Stomach smooth muscle (tissue), 2 donors: ENCODE measurements at regions not wholly inside any gene's neighbourhood (a gene's known extent, or its start where the extent isn't known, plus 50 kb on each side); places are given as distances from the start of the nearest gene placed in this dataset.

ENCODE experiments used
- H3K27ac ChIP-seq: one replicate; pipeline ENCODE4 v1.7.0; 2013; ENCODE audit warnings: mild to moderate bottlenecking, low read length, inconsistent platforms
- H3K27me3 ChIP-seq, 2 donors: one replicate each; pipeline ENCODE4 v1.7.0; 2013; ENCODE audit warnings: low read length in 2 of 2; ENCODE audit not compliant: insufficient read depth in 2 of 2, control insufficient read depth in 1 of 2
- H3K36me3 ChIP-seq, 2 donors: one replicate each; pipeline ENCODE4 v1.7.0; 2013; ENCODE audit warnings: low read length in 2 of 2; ENCODE audit not compliant: control insufficient read depth in 2 of 2, insufficient read depth in 2 of 2
- H3K4me1 ChIP-seq: one replicate; pipeline ENCODE4 v1.7.0; 2013; ENCODE audit warnings: low read length; ENCODE audit not compliant: control insufficient read depth, insufficient read depth
- H3K4me3 ChIP-seq, 2 donors: one replicate each; pipeline ENCODE4 v1.7.0; 2013; ENCODE audit warnings: low read length in 2 of 2
- H3K9ac ChIP-seq, 2 donors: one replicate each; pipeline ENCODE4 v1.7.0; 2013; ENCODE audit warnings: low read length in 2 of 2, mild to moderate bottlenecking in 1 of 2
- H3K9me3 ChIP-seq, 2 donors: one replicate each; pipeline ENCODE4 v1.7.0; 2013; ENCODE audit warnings: low read length in 2 of 2; ENCODE audit not compliant: control insufficient read depth in 2 of 2
- donor health status: healthy.
- donor health status: Pancreatic carcinoma.

DNA sequence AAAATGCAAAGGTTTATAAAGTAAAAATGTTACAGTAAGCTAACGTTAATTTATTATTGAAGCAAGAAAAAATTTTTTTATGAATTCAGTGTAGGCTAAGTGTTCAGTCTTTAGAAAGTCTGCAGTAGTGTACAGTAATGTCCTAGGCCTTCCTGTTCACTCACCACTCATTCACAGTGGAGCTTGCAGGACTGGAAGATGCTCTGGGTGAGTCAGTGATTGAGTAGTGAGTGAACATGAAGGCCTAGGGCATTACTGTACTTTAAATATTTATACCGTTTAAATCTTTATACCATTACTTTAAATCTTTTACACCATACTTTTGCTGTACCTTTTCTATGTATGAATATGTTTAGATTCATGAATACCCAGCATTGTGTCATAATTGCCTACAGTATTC is 120.3 kb upstream of the SLC38A4 start:
- no peaks in the 10 kb centered on the region for H3K27me3 ChIP-seq
- H3K4me1 ChIP-seq: no peaks in the 10 kb centered on the region
- H3K9ac ChIP-seq: no peak overlapping the region
- H3K36me3 ChIP-seq: no peaks in the 10 kb centered on the region
- no peaks in the 10 kb centered on the region for H3K9me3 ChIP-seq
- H3K4me3 ChIP-seq: no peak overlapping the region
- no peak overlapping the region for H3K27ac ChIP-seq

DNA sequence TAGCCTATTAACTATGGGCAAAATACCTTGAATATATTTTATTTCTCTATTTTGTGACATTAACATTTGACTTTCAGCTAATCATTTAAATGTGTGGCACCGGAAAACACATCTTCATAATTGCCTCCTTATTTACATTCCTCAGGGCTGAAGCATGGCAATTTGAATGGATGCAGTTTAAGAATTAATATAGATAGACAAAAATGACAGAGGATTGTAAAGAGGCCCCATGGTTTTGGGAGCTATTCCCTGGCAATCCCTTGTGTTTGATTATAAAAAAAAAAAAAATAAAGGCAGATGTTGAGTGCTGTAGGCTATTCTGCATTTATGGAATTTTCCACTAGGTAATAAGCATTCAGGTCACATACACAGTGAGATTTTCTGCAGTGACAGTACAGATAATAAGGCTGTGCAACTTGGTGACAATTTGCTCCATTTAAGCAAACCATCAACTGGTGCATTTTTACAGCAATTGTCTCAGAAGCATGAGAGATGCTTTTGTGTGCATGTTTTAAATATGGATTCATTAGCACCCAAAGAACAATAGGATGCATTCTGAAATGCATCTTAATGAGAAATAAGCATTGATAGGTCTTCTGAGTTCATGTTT is 123.2 kb upstream of the SLC38A4 start:
- Histone ChIP-seq H3K36me3 (no peaks in the 10 kb centered on the region), H3K27ac (no peak overlapping the region), H3K27me3 (no peaks in the 10 kb centered on the region)

DNA sequence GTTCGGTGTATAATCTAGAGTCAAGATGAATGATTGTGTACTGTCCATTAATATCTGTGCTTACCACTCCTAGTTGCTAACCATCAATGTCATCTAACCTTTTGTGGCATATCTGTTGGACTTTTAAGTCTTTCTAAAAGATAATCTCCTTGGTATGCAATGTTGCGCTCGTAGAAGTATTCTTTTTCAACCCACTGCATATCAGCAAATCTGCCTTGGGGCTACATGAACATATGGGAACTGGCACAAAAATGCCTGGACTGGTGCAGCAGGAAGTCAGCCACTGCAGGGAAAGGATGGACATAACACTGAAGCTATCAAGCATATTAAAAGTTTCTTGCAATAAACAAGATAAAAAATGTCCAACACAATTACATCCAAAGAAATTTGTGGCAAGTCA is 124.3 kb upstream of the SLC38A4 start:
- Histone ChIP-seq H3K27me3 (no peaks in the 10 kb centered on the region), H3K9ac (no peak overlapping the region), H3K4me3 (no peak overlapping the region), H3K9me3 (no peaks in the 10 kb centered on the region), H3K27ac (no peak overlapping the region), H3K4me1 (no peaks in the 10 kb centered on the region), H3K36me3 (no peaks in the 10 kb centered on the region)

More for the DNA sequence above, 123.2 kb upstream of the SLC38A4 start:
- no peak overlapping the region for H3K9ac ChIP-seq
- H3K4me1 ChIP-seq: no peaks in the 10 kb centered on the region
- H3K9me3 ChIP-seq: no peaks in the 10 kb centered on the region
- H3K4me3 ChIP-seq: no peak overlapping the region

DNA sequence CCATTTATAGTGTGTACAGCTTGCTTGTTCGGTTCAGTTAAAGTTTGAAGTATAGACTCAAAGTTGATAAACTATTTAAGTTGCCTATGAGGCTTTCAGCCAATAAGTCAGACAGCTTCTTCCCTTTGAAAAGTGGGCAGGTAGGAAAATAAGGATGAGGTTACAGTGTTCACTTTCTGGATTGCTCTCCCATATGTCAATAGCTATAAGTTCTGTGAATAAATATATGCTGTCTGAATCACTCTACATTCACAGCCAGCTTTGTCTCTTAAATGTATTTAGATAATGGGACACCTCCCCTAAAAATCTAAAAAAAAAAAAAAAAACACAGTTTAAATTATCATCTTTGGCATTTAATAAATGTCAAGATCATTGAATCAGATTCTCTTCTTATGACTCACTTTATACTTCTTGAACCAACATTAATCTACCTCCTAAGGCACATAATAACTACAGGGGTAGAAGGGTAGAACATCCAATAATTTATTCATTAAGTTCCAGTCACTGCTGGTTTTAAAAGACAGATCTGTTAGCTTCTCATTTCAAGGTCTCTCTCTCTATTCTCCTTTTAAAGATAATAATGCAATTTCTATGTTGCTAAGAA is 126.4 kb upstream of the PCED1B start:
- no peak overlapping the region for H3K4me3 ChIP-seq
- no peaks in the 10 kb centered on the region for H3K36me3 ChIP-seq
- no peak overlapping the region for H3K9ac ChIP-seq
- H3K9me3 ChIP-seq: no peaks in the 10 kb centered on the region
- no peaks in the 10 kb centered on the region for H3K27me3 ChIP-seq
- H3K27ac ChIP-seq: no peak overlapping the region
- H3K4me1 ChIP-seq: no peaks in the 10 kb centered on the region

DNA sequence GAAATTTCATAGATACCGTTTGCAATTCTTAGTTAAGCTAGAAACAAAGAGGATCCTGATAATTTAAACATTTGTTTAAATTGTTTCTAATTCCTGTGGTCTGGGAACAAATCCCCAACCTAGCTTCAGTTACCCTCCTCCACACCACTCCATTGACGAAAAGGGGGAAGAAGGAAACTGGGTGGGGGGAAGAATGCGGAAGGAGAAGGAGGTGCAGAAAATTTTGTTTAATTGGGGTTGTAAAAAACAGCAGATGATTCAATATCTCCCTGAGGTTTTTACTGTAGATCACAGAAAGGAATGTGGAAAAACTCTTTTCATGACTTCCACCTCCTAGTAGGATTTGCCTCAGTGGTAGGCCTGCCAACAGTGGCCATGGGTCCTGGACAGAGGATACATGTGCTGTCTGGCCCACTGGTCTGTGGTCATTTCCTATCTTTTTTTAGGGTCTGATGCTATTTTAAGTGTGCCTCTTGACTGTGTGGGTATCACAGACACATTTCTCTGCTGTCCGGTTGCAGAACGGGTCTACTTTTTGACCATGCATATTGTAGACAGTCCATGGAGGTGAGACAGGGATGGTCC is 122.9 kb upstream of the PCED1B start:
- Histone ChIP-seq H3K9me3 (no peaks in the 10 kb centered on the region), H3K4me3 (no peak overlapping the region), H3K36me3 (no peaks in the 10 kb centered on the region), H3K9ac (no peak overlapping the region), H3K4me1 (no peaks in the 10 kb centered on the region), H3K27me3 (no peaks in the 10 kb centered on the region), H3K27ac (no peak overlapping the region)

DNA sequence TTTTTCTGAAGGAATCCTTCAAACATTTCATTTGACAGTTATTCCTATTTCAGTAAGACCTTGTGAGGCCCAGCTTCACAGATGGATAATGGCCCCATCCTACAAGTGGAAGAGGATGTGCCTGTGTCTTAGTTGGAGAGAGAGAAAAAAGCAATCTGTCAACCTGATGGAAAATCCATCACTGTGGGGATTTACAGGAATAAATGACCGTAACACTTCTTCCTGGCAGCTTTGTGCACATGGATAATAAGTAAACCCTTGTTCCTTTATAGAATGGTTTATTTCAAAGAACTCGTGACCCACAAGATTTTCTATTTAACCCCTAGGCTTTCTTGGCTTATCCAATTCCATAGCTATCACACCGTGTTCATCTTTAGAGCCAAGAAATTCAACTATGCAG is 121.4 kb upstream of the PCED1B start:
- Histone ChIP-seq H3K9me3 (no peaks in the 10 kb centered on the region), H3K27me3 (no peaks in the 10 kb centered on the region), H3K27ac (no peak overlapping the region), H3K9ac (no peak overlapping the region), H3K4me3 (no peak overlapping the region), H3K4me1 (no peaks in the 10 kb centered on the region), H3K36me3 (no peaks in the 10 kb centered on the region)

DNA sequence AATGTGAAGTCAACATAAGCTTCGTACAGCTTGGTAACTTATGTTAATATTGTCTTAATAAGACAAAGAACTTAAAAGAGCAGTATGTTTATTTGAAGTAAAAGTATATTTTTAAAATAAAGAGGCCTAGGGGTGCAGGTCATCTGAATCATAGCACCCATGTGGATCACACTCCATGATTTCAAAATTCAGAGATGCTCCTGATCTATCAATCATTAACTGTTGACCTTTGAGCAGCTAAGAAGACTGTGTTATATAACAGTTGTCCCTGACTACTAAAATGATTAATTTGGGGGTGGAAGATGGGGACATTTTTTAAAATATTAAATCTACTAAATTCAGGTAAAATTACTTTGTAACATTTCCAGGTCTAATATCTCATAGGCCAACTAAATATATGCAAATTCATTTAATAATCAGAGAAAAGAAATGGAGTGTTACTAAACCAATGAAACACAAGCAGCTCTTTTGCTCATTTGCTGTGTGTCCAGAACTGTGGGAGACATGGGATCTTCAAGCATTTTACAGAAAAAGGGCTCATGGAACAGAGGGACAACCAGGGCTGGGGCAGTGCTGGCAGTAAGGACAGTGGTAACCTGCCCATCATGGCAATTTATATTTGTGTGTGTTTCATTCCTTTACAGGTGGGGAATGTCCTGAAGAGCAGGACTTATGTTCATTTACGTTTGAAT is 120.7 kb upstream of the PCED1B start:
- no peaks in the 10 kb centered on the region for H3K36me3 ChIP-seq
- no peaks in the 10 kb centered on the region for H3K9me3 ChIP-seq
- peaks cover 4% of the 10 kb centered on the region for H3K4me1 ChIP-seq
- H3K27ac ChIP-seq: no peak overlapping the region
- no peak overlapping the region for H3K9ac ChIP-seq
- no peaks in the 10 kb centered on the region for H3K27me3 ChIP-seq
- H3K4me3 ChIP-seq: no peak overlapping the region

DNA sequence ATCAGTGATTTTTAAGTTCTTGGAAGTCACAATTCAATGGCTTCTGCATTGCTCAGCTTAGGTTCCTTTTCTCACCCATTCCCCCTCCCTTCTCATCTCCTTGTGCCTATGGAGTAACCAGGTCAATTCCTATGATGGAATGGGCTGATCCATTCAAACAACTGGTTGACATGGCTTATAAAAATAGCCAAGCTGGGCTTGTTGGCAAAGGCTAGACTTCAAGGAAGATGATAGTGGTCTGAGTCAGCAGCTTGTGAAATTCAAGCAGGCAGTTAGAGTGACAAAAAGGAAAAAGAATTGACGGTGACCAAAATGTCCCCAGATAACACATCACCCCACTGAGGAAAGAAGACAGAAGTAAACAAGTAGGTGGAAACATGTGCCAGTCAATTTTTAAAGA is 119.9 kb upstream of the PCED1B start:
- no peak overlapping the region for H3K27ac ChIP-seq
- no peaks in the 10 kb centered on the region for H3K36me3 ChIP-seq
- no peaks in the 10 kb centered on the region for H3K9me3 ChIP-seq
- no peak overlapping the region for H3K9ac ChIP-seq
- H3K4me1 ChIP-seq: peaks cover 11% of the 10 kb centered on the region
- H3K27me3 ChIP-seq: no peaks in the 10 kb centered on the region
- H3K4me3 ChIP-seq: no peak overlapping the region

DNA sequence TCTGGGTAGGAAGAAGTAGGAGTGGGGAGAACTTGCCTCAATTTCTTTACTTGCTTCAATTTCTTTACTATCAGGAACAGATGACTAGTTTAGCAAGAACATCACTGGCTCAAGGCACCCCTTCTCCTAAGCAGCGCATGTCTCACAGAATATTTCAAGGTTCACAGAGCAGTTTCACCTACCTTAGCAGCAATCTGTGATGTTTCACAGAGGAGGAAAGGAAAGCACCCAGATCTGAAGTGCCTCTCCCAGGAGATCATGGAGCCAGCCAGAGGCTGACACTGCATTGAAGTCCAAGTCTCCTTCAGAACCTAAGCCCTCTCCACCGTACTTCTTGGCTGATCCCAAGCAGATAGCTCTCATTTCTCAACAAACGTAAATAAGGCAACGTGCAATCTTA is 118.7 kb upstream of the PCED1B start:
- H3K4me1 ChIP-seq: peaks cover 14% of the 10 kb centered on the region
- no peak overlapping the region for H3K4me3 ChIP-seq
- H3K27ac ChIP-seq: no peak overlapping the region
- H3K27me3 ChIP-seq: no peaks in the 10 kb centered on the region
- no peaks in the 10 kb centered on the region for H3K9me3 ChIP-seq
- H3K9ac ChIP-seq: no peak overlapping the region
- H3K36me3 ChIP-seq: no peaks in the 10 kb centered on the region

DNA sequence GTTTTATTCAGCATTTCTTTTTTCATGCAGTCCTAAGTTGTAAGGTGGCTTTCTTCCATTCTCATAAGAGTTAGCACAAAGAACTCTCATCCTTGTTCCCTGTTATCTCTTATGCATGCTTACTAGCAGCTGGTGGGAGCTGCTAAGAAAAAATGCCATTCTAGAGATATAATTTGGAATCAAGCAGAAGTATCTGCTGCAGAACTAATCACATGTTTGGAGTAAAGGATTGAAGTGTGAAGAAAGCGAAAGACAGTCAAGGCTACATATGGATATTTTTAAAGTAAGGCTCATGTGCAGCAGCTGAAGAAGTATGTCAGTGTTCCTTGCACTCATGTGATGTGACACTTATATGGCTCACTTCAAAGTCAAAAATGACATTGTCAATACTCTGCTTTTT is 116.2 kb upstream of the PCED1B start:
- H3K4me1 ChIP-seq: peaks cover 14% of the 10 kb centered on the region
- H3K27ac ChIP-seq: no peak overlapping the region
- no peaks in the 10 kb centered on the region for H3K27me3 ChIP-seq
- H3K4me3 ChIP-seq: no peak overlapping the region
- H3K36me3 ChIP-seq: no peaks in the 10 kb centered on the region
- no peak overlapping the region for H3K9ac ChIP-seq
- H3K9me3 ChIP-seq: no peaks in the 10 kb centered on the region
